ENCODE measurements at regions not wholly inside any gene's neighbourhood (a gene's known extent, or its start where the extent isn't known, plus 50 kb on each side); places are given as distances from the start of the nearest gene placed in this dataset.

DNA sequence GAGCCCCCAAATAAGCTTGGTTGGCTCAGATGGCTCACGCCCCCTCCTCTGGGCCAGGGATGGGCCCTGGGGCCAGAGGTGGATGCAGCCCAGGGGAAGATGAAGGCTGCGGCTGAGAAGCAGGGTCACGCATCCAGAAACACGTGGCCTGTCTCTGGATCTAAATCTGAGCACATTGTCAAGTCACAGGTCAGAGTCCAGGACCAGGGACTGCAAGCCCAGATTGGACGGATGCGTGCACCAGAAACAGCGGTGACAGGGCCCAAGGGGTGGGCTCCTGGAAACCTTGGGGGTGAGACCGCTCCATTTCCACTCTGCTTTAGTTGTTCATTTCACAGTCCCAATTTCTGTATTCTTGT lies 226.2 kb downstream of the ACKR3 start:
- Histone ChIP-seq H3K4me3 (no peak overlapping the region), H3K9me3 (ENCODE audit: low read depth) (no peaks in the 10 kb centered on the region), H3K4me1 (ENCODE audit: low read depth) (no peaks in the 10 kb centered on the region), H3K36me3 (no peaks in the 10 kb centered on the region), H3K27ac (no peak overlapping the region), H3K27me3 (no peaks in the 10 kb centered on the region)
- DNase-seq (ENCODE audit: low read depth in 1 of 2, low spot score in 1 of 2) = no peak
- TF ChIP-seq CTCF (IDR thresholded peaks at IDR 0.05; ENCODE audit: low read depth, low read length) = no peak

DNA sequence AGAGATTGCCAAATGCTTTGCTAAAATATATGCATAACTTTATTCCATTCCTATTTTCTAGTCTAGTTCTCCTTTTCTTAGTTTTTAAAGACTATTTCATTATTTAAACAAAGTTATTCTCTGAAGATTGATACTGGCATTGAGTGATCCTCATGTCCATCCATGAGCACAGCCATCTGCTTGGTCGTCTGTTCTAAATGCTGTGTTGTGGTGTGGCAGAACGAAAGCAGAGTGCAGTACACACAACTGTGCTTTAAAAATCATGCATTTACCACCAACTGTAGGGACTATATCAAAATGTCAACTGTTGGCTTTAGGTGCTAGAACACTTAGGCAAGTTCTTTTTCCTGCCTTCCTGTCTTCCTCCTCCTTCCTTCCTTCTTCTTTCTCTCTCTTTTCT lies 226.6 kb downstream of the ACKR3 start:
- DNase-seq (ENCODE audit: low read depth in 1 of 2, low spot score in 1 of 2) = no peak
- Histone ChIP-seq H3K36me3 (no peaks in the 10 kb centered on the region), H3K27me3 (no peaks in the 10 kb centered on the region), H3K9me3 (ENCODE audit: low read depth) (no peaks in the 10 kb centered on the region), H3K4me3 (no peak overlapping the region), H3K27ac (no peak overlapping the region), H3K4me1 (ENCODE audit: low read depth) (no peaks in the 10 kb centered on the region)
- no peak for TF ChIP-seq CTCF (IDR thresholded peaks at IDR 0.05; ENCODE audit: low read depth, low read length)

- Histone ChIP-seq H3K4me3 (no peak overlapping the region), H3K27ac (no peak overlapping the region), H3K27me3 (no peaks in the 10 kb centered on the region), H3K36me3 (no peaks in the 10 kb centered on the region), H3K4me1 (ENCODE audit: low read depth) (no peaks in the 10 kb centered on the region), H3K9me3 (ENCODE audit: low read depth) (no peaks in the 10 kb centered on the region)
- TF ChIP-seq CTCF (IDR thresholded peaks at IDR 0.05; ENCODE audit: low read depth, low read length) = no peak
- no peak for DNase-seq (ENCODE audit: low read depth in 1 of 2, low spot score in 1 of 2)
Measured at GRCh38 chr2:236797411-236797810, 227.8 kb downstream of the ACKR3 start.

GRCh38 chr2:236798491-236798890 lies 228.9 kb downstream of the ACKR3 start:
- Histone ChIP-seq H3K4me1 (ENCODE audit: low read depth) (no peaks in the 10 kb centered on the region), H3K9me3 (ENCODE audit: low read depth) (no peaks in the 10 kb centered on the region), H3K4me3 (no peak overlapping the region), H3K27ac (no peak overlapping the region), H3K36me3 (no peaks in the 10 kb centered on the region), H3K27me3 (no peaks in the 10 kb centered on the region)
- no peak for DNase-seq (ENCODE audit: low read depth in 1 of 2, low spot score in 1 of 2)
- TF ChIP-seq CTCF (IDR thresholded peaks at IDR 0.05; ENCODE audit: low read depth, low read length) = no peak

DNA sequence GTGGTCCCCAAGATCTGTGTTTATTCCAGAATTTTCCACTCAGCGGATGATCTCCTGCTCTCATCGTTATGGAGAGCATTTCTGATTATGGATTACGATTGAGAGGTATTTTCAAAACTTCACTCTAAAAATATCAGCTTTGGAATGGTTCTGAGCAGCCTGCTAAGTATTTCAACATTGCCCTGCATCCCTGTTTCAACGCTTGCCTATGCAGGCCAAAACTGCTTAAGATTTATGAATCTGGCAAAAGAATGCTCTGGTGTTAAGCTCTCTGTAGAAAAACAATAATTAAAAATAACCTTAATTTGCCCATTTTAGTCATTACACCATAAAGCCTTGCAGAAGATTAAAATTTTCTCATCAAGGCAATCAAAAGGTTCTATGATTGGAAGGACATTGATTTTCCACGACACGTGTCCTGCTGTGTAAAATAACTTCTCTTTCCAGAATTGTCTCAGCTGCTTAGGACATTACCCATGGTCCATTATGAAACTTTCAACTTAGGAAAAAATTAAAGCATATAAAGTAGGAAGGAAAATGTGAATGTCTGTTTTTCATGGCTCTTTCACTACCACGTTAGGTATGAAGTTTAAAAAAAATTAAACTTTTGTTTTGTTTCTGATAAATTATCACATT lies 229.9 kb downstream of the ACKR3 start:
- Histone ChIP-seq H3K27me3 (no peaks in the 10 kb centered on the region), H3K9me3 (ENCODE audit: low read depth) (no peaks in the 10 kb centered on the region), H3K36me3 (no peaks in the 10 kb centered on the region), H3K27ac (no peak overlapping the region), H3K4me1 (ENCODE audit: low read depth) (no peaks in the 10 kb centered on the region), H3K4me3 (no peak overlapping the region)
- TF ChIP-seq CTCF (IDR thresholded peaks at IDR 0.05; ENCODE audit: low read depth, low read length) = no peak
- DNase-seq (ENCODE audit: low read depth in 1 of 2, low spot score in 1 of 2) = no peak

DNA sequence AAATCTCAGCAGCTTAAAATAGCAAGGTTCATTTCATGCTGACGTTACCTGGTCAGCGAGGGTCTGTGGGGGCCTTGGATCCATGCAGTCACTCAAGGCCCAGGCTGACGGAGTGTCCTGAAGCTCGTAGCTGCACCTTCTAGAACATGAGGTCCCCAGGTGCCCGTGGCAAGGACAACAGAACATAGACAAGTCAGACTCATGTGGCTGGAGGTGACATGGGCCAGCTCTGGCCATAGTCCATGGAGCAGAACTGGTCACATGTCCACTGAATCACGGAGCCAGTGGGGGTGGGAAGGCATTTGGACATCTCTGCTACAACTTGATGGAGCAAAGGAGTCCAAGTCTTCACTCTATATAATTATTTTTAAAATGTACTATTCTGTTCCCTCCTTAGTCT lies 233.2 kb downstream of the ACKR3 start:
- TF ChIP-seq CTCF (IDR thresholded peaks at IDR 0.05; ENCODE audit: low read depth, low read length) = no peak
- Histone ChIP-seq H3K27ac (no peak overlapping the region), H3K27me3 (no peaks in the 10 kb centered on the region), H3K4me1 (ENCODE audit: low read depth) (no peaks in the 10 kb centered on the region), H3K9me3 (ENCODE audit: low read depth) (no peaks in the 10 kb centered on the region), H3K4me3 (no peak overlapping the region), H3K36me3 (no peaks in the 10 kb centered on the region)
- DNase-seq (ENCODE audit: low read depth in 1 of 2, low spot score in 1 of 2) = no peak
